GM23248 (cell line): ENCODE measurements at regions not wholly inside any gene's neighbourhood (a gene's known extent, or its start where the extent isn't known, plus 50 kb on each side); places are given as distances from the start of the nearest gene placed in this dataset.
"Not testable (repeated sequence)": the region's sequence is repeated elsewhere in the genome, so short reads cannot be mapped to it uniquely, and the experiment has no call there.

Source experiments
- EZH2 ChIP-seq: fragments of 200-600 bp; sonication (generic); IDR thresholded peaks from 2 replicates; pipeline ENCODE4 v1.6.1; 2018; ENCODE audit warnings: antibody characterized with exemption, mild to moderate bottlenecking; ENCODE audit not compliant: insufficient read depth, poor library complexity, severe bottlenecking
- EZH2phosphoT487 ChIP-seq: fragments of 200-600 bp; sonication (generic); IDR thresholded peaks from 2 replicates; pipeline ENCODE4 v1.6.1; 2018; ENCODE audit warnings: antibody characterized with exemption, moderate library complexity, mild to moderate bottlenecking, low read depth; ENCODE audit not compliant: insufficient read depth

DNA sequence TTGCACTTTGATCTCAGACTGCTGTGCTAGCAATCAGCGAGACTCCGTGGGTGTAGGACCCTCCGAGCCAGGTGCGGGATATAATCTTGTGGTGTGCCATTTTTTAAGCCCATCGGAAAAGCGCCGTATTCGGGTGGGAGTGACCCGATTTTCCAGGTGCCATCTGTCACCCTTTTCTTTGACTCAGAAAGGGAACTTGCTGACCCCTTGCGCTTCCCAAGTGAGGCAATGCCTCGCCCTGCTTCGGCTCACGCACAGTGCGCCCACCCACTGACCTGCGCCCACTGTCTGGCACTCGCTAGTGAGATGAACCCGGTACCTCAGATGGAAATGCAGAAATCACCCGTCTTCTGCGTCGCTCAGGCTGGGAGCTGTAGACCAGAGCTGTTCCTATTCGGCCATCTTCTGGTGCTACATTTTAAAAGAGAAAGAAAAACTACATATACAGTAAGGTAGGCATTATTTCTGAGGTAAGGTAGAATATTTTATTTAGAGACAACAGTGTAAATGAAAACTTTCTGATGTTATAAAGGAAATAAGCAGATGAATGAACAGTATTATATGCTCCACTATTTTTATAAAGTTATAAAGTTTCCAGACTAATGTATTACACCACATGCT is 144.5 kb upstream of the CLNK start:
- not testable (repeated sequence) for TF ChIP-seq EZH2, EZH2phosphoT487
